GM13976 (cell line): ENCODE measurements at regions not wholly inside any gene's neighbourhood (a gene's known extent, or its start where the extent isn't known, plus 50 kb on each side); places are given as distances from the start of the nearest gene placed in this dataset.

Experiments
- DNase-seq: peaks from one replicate; pipeline ENCODE4 v3.0.0; 2012; ENCODE audit warnings: low spot score
- CTCF ChIP-seq: IDR thresholded peaks from 2 replicates; pipeline ENCODE4 v1.5.1; 2012; ENCODE audit warnings: borderline replicate concordance, mild to moderate bottlenecking; ENCODE audit not compliant: insufficient read depth; ENCODE audit errors: extremely low read depth, missing control alignments, control extremely low read depth
- in situ Hi-C: fragments of 300-500 bp; cut with MboI; formaldehyde crosslinking; loops from one replicate; pipeline ENCODE4 v1.12.0; 2022; ENCODE audit warnings: low sequenced_read_pairs, mixed read lengths, inconsistent platforms; ENCODE audit not compliant: unreplicated experiment

GRCh38 chr1:232207073-232207866 lies 422.7 kb downstream of the SIPA1L2 start:
- DNase-seq, result no peak
- no peak for TF ChIP-seq CTCF
- in situ Hi-C loops, result no loop called here

- in situ Hi-C loops, result no loop called here
- TF ChIP-seq CTCF, result no peak
- no peak for DNase-seq
Measured at GRCh38 chr1:232204269-232204668, 425.7 kb downstream of the SIPA1L2 start.

GRCh38 chr1:232201024-232201423 lies 428.9 kb downstream of the SIPA1L2 start:
- TF ChIP-seq CTCF, result no peak
- in situ Hi-C loops, result no loop called here

GRCh38 chr1:232196042-232196441 lies 433.9 kb downstream of the SIPA1L2 start:
- in situ Hi-C loops, result no loop called here
- no peak for TF ChIP-seq CTCF
- DNase-seq, result no peak

More at GRCh38 chr1:232201024-232201423, 428.9 kb downstream of the SIPA1L2 start:
- no peak for DNase-seq

GRCh38 chr1:232194424-232194823 lies 435.5 kb downstream of the SIPA1L2 start:
- in situ Hi-C loops, result no loop called here
- no peak for TF ChIP-seq CTCF
- DNase-seq, result no peak

- no peak for DNase-seq
- no peak for TF ChIP-seq CTCF
- in situ Hi-C loops, result no loop called here
Measured at GRCh38 chr1:232193451-232193783, 436.5 kb downstream of the SIPA1L2 start.
